Trophoblast cell (in vitro differentiated cells and primary cell): ENCODE measurements at regions not wholly inside any gene's neighbourhood (a gene's known extent, or its start where the extent isn't known, plus 50 kb on each side); places are given as distances from the start of the nearest gene placed in this dataset.

Experiments
- DNase-seq, 2 donors: peaks; one replicate each; pipeline ENCODE4 v3.0.0-alpha.2; 2016
- H2AFZ ChIP-seq: 2 replicates; pipeline ENCODE4 v1.6.1; 2013; ENCODE audit warnings: low read length, moderate library complexity, mild to moderate bottlenecking; ENCODE audit not compliant: insufficient read depth, poor library complexity
- H2AK5ac ChIP-seq: 2 replicates; pipeline ENCODE4 v1.6.1; 2013; ENCODE audit warnings: mild to moderate bottlenecking, low read length
- H2BK120ac ChIP-seq: 2 replicates; pipeline ENCODE4 v1.6.1; 2013; ENCODE audit warnings: low read length, mild to moderate bottlenecking, moderate library complexity; ENCODE audit not compliant: insufficient read depth, poor library complexity
- H2BK12ac ChIP-seq: 2 replicates; pipeline ENCODE4 v1.6.1; 2013; ENCODE audit warnings: mild to moderate bottlenecking, low read length, moderate library complexity
- H2BK5ac ChIP-seq: 2 replicates; pipeline ENCODE4 v1.6.1; 2013; ENCODE audit warnings: low read length, low read depth, moderate library complexity, mild to moderate bottlenecking; ENCODE audit not compliant: poor library complexity
- H3K14ac ChIP-seq: 2 replicates; pipeline ENCODE4 v1.6.1; 2013; ENCODE audit warnings: mild to moderate bottlenecking, low read length
- H3K18ac ChIP-seq: 2 replicates; pipeline ENCODE4 v1.6.1; 2013; ENCODE audit warnings: mild to moderate bottlenecking, low read length
- H3K23ac ChIP-seq: 2 replicates; pipeline ENCODE4 v1.6.1; 2013; ENCODE audit warnings: low read length
- H3K27ac ChIP-seq: 2 replicates; pipeline ENCODE4 v1.5.1; 2013; ENCODE audit warnings: low read depth, mild to moderate bottlenecking, inconsistent platforms, low read length, moderate library complexity
- H3K27me3 ChIP-seq: 2 replicates; pipeline ENCODE4 v1.6.1; 2013; ENCODE audit warnings: inconsistent platforms, mild to moderate bottlenecking, low read length, moderate library complexity; ENCODE audit not compliant: insufficient read depth
- H3K36me3 ChIP-seq, 2 experiments: 1 replicate in 1 of 2; 2 replicates in 1 of 2; pipeline ENCODE4 v1.6.1; 2013; ENCODE audit warnings: low read length in 2 of 2, mild to moderate bottlenecking in 2 of 2, moderate library complexity in 1 of 2; ENCODE audit not compliant: insufficient read depth in 2 of 2, control insufficient read depth in 1 of 2
- H3K4ac ChIP-seq: 2 replicates; pipeline ENCODE4 v1.6.1; 2013; ENCODE audit warnings: low read depth, mild to moderate bottlenecking, low read length, moderate library complexity
- H3K4me1 ChIP-seq, 2 experiments: 1 replicate in 1 of 2; 2 replicates in 1 of 2; pipeline ENCODE4 v1.6.1; 2013; ENCODE audit warnings: low read length in 2 of 2, mild to moderate bottlenecking in 2 of 2, moderate library complexity in 1 of 2; ENCODE audit not compliant: insufficient read depth in 2 of 2, control insufficient read depth in 1 of 2
- H3K4me2 ChIP-seq: 2 replicates; pipeline ENCODE4 v1.6.1; 2013; ENCODE audit warnings: inconsistent platforms, mild to moderate bottlenecking, low read length, moderate library complexity
- H3K4me3 ChIP-seq: 2 replicates; pipeline ENCODE4 v1.5.1; 2013; ENCODE audit warnings: mild to moderate bottlenecking, low read depth, low read length, inconsistent platforms
- H3K79me1 ChIP-seq: one replicate; pipeline ENCODE4 v1.6.1; 2013; ENCODE audit warnings: low read length
- H3K79me2 ChIP-seq: 2 replicates; pipeline ENCODE4 v1.6.1; 2013; ENCODE audit warnings: low read length, mild to moderate bottlenecking; ENCODE audit not compliant: control insufficient read depth, insufficient read depth, poor library complexity
- H3K9ac ChIP-seq: 2 replicates; pipeline ENCODE4 v1.6.1; 2013; ENCODE audit warnings: mild to moderate bottlenecking, low read length
- H3K9me3 ChIP-seq: 2 replicates; pipeline ENCODE4 v1.6.1; 2013; ENCODE audit warnings: low read depth, mild to moderate bottlenecking, control low read depth, inconsistent platforms, low read length; ENCODE audit not compliant: insufficient read depth
- H4K12ac ChIP-seq: 2 replicates; pipeline ENCODE4 v1.6.1; 2013; ENCODE audit warnings: low read depth, mild to moderate bottlenecking, low read length, moderate library complexity
- H4K8ac ChIP-seq: 2 replicates; pipeline ENCODE4 v1.6.1; 2013; ENCODE audit warnings: low read depth, mild to moderate bottlenecking, low read length, moderate library complexity
- H4K91ac ChIP-seq: one replicate; pipeline ENCODE4 v1.6.1; 2013; ENCODE audit warnings: low read depth, mild to moderate bottlenecking, low read length, moderate library complexity
- WGBS: extraction: QIAGEN DNeasy Blood & Tissue Kit; methylation state at CpG from one replicate; pipeline ENCODE4 v1.1.7; 2013; ENCODE audit warnings: missing lambda C conversion rate; ENCODE audit not compliant: insufficient read length, insufficient coverage; ENCODE audit errors: extremely low coverage; 5-methylcytosine and 5-hydroxymethylcytosine counted together

DNA sequence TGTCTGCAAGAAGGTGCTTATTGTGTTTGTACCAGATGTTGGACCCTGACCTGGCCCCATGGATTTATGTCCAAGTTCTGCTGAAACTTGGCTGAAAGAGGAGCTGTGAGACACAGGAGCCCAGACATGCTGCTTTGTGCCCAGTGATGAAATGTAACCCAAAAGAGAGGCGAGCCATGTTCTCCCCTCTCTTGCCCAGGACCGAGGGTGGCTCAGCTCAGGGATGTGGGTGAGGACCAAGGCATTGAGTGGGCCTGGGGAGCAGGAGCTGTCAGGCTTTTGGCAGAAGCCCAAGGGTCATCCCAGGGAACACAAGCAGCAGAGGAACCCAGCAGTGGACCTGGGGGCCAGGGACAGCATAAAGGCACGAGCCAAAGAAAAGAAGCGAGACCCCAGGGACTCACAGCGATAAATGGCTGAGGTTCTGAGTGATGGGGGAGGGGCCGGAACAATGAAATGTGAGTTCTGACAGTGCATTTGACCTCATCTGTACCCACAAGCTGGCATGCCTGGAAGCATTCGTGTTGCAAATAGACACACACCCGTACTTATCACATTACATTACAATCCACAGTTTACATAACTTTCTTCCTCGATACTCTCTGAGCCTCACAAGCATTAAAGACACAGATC, 363.4 kb upstream of the JARID2 start:
- Histone ChIP-seq H4K8ac (no peak overlapping the region), H3K9ac (no peak overlapping the region), H2AK5ac (no peak overlapping the region), H3K79me2 (no peaks in the 10 kb centered on the region), H3K4me1 (peaks cover 0 to 2% of the 10 kb centered on the region in 2 experiments), H3K18ac (no peak overlapping the region), H2BK12ac (no peak overlapping the region), H4K12ac (no peak overlapping the region), H2BK120ac (no peak overlapping the region), H4K91ac (no peak overlapping the region), H3K79me1 (no peaks in the 10 kb centered on the region), H3K36me3 (no peaks in the 10 kb centered on the region), H3K9me3 (peaks cover 3% of the 10 kb centered on the region), H3K4ac (no peak overlapping the region), H3K4me3 (no peak overlapping the region), H3K14ac (no peak overlapping the region), H2BK5ac (no peak overlapping the region), H3K23ac (no peak overlapping the region), H3K27ac (no peak overlapping the region), H3K27me3 (no peaks in the 10 kb centered on the region), H2AFZ (no peak overlapping the region), H3K4me2 (no peak overlapping the region)
- WGBS, result 100% methylated on average over 1 of the region's 9 CpGs
- DNase-seq, result no peak

DNA sequence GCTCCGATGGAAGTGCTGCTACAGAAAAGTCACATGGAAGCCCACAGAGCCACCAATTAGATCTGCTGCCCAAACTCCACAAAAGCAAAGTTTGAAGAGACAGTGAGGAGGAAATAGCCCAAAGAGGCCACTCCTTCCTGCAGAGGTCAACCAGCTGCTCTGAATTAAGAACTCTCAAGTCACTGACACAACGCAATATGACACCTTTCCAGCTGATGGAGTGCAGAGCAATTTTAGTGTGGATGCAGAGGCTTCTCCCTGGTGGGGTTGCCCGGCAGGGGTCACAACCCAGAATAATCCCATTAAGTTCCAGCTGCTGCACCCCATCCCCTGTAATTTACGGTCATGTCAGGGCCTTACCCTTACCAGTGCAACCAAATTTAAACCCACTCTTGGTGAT, 361.9 kb upstream of the JARID2 start:
- no peak overlapping the region for H3K18ac ChIP-seq
- H3K4me1 ChIP-seq, result peaks cover 0 to 2% of the 10 kb centered on the region in 2 experiments
- no peak overlapping the region for H4K8ac ChIP-seq
- no peak overlapping the region for H3K23ac ChIP-seq
- WGBS, result no CpG with 5 or more reads among the region's 4 CpGs
- no peak overlapping the region for H3K4me2 ChIP-seq
- H3K14ac ChIP-seq, result no peak overlapping the region
- H3K9ac ChIP-seq, result no peak overlapping the region
- peaks cover 1% of the 10 kb centered on the region for H3K9me3 ChIP-seq
- H3K4ac ChIP-seq, result no peak overlapping the region
- no peaks in the 10 kb centered on the region for H3K79me2 ChIP-seq
- no peaks in the 10 kb centered on the region for H3K36me3 ChIP-seq
- no peak overlapping the region for H4K91ac ChIP-seq
- H4K12ac ChIP-seq, result no peak overlapping the region
- no peak overlapping the region for H3K27ac ChIP-seq
- H3K27me3 ChIP-seq, result no peaks in the 10 kb centered on the region
- H2AK5ac ChIP-seq, result no peak overlapping the region
- H2AFZ ChIP-seq, result no peak overlapping the region
- no peak overlapping the region for H2BK5ac ChIP-seq
- H2BK12ac ChIP-seq, result no peak overlapping the region
- H2BK120ac ChIP-seq, result no peak overlapping the region
- DNase-seq, result no peak
- H3K79me1 ChIP-seq, result no peaks in the 10 kb centered on the region
- no peak overlapping the region for H3K4me3 ChIP-seq

DNA sequence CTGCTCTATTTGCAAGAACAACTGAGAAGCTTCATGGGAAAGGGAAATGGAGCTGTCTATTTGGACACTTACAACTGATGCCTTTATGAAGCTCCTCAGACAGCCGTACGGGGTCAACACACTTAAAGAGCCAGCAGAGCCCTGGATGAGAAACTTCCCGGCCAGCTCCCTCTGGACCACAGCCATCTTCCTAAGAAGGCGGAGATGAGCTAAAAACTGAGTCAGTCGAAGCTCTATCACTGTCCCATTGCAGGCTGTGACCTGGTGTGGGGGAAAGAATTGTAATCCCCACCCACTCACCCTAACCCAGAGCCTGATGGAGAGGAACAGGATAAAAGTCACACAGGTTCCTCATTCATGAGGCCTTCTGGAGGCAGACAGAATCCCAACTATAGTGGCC, 360.4 kb upstream of the JARID2 start:
- H3K9me3 ChIP-seq, result peaks cover 1% of the 10 kb centered on the region

GRCh38 chr6:14887181-14887580, 358.7 kb upstream of the JARID2 start:
- no peak for DNase-seq
- no peak overlapping the region for H3K4me3 ChIP-seq
- H3K4me1 ChIP-seq, result peaks cover 0 to 2% of the 10 kb centered on the region in 2 experiments
- H3K79me1 ChIP-seq, result no peaks in the 10 kb centered on the region
- H3K23ac ChIP-seq, result no peak overlapping the region
- H2BK5ac ChIP-seq, result no peak overlapping the region
- no peak overlapping the region for H3K27ac ChIP-seq
- H3K4me2 ChIP-seq, result no peak overlapping the region
- no peaks in the 10 kb centered on the region for H3K36me3 ChIP-seq
- H2AK5ac ChIP-seq, result no peak overlapping the region
- H3K9me3 ChIP-seq, result peaks cover 1% of the 10 kb centered on the region
- H3K9ac ChIP-seq, result no peak overlapping the region
- H3K79me2 ChIP-seq, result no peaks in the 10 kb centered on the region
- H4K12ac ChIP-seq, result no peak overlapping the region
- H2AFZ ChIP-seq, result no peak overlapping the region
- no peak overlapping the region for H4K8ac ChIP-seq
- H2BK12ac ChIP-seq, result no peak overlapping the region
- no peak overlapping the region for H3K14ac ChIP-seq
- no peak overlapping the region for H3K4ac ChIP-seq
- H3K18ac ChIP-seq, result no peak overlapping the region
- H3K27me3 ChIP-seq, result no peaks in the 10 kb centered on the region
- no peak overlapping the region for H4K91ac ChIP-seq
- no CpG with 5 or more reads among the region's 3 CpGs for WGBS
- H2BK120ac ChIP-seq, result no peak overlapping the region

More for the DNA sequence above, 360.4 kb upstream of the JARID2 start:
- Histone ChIP-seq H3K14ac (no peak overlapping the region), H2BK12ac (no peak overlapping the region), H3K4me2 (no peak overlapping the region), H2BK5ac (no peak overlapping the region), H4K91ac (no peak overlapping the region), H2AFZ (no peak overlapping the region), H3K27me3 (no peaks in the 10 kb centered on the region), H3K27ac (no peak overlapping the region), H3K18ac (no peak overlapping the region), H3K36me3 (no peaks in the 10 kb centered on the region), H3K79me2 (no peaks in the 10 kb centered on the region), H3K4me3 (no peak overlapping the region), H4K12ac (no peak overlapping the region), H3K9ac (no peak overlapping the region), H2AK5ac (no peak overlapping the region), H3K4me1 (peaks cover 0 to 2% of the 10 kb centered on the region in 2 experiments), H2BK120ac (no peak overlapping the region), H3K79me1 (no peaks in the 10 kb centered on the region), H3K23ac (no peak overlapping the region), H4K8ac (no peak overlapping the region), H3K4ac (no peak overlapping the region)
- DNase-seq, result no peak
- WGBS, result no CpG with 5 or more reads among the region's 5 CpGs
